HG03196 (cell line): ENCODE measurements at regions not wholly inside any gene's neighbourhood (a gene's known extent, or its start where the extent isn't known, plus 50 kb on each side); places are given as distances from the start of the nearest gene placed in this dataset.

ENCODE experiments used
- ATAC-seq: cut with Tn5 transposase; IDR thresholded peaks from one replicate; pipeline ENCODE4 v1.9.1; 2021; ENCODE audit not compliant: unreplicated experiment

- peak; percentile 75 for ATAC-seq
These were observed 558.2 kb upstream of the DIPK2B start for GRCh38 chrX:45758738-45759397.

DNA sequence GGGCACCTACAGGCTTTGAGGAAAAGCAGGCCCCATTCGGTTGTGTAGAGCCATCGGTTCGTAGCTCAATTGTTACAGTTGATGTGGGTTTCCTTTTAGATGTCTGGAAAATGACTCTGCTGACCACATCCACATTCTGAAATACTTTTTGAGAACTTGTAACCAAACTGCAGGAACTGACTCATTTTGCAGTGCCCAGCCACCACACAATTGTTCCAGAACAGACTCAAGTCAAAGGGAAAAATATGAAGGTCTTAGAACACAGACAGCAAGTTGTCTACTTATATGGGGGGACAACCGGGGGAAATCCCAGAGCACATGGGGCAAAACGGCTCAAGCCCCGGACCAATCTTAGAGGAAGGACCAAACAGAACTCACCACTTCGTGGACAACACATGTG, 557.6 kb upstream of the DIPK2B start:
- peak; percentile 39 for ATAC-seq

- no peak for ATAC-seq
These were observed 556.6 kb upstream of the DIPK2B start for GRCh38 chrX:45757272-45757671.

DNA sequence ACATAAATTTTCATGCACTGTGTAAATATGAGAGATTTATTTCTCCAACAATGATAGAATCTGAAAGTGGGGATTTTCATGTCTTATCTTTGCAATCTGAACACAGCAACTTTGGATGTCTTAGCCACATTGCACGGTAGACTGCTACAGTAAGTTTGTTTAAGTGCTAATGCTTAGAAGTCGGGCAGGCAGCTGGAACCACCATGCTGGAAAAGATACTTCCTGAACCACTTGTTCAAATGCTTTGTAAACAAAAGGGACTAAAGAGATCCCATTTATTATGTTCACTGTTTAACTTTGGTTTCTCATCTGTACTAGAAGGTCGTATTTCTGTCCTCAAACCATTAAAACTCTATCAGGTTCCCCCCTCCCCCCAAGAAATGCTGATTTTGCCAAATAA, 555.9 kb upstream of the DIPK2B start:
- no peak for ATAC-seq

GRCh38 chrX:45755703-45756102, 555.0 kb upstream of the DIPK2B start:
- no peak for ATAC-seq

- no peak for ATAC-seq
These were observed 550.5 kb upstream of the DIPK2B start for GRCh38 chrX:45751156-45751555.

GRCh38 chrX:45750639-45751038, 550.0 kb upstream of the DIPK2B start:
- no peak for ATAC-seq

DNA sequence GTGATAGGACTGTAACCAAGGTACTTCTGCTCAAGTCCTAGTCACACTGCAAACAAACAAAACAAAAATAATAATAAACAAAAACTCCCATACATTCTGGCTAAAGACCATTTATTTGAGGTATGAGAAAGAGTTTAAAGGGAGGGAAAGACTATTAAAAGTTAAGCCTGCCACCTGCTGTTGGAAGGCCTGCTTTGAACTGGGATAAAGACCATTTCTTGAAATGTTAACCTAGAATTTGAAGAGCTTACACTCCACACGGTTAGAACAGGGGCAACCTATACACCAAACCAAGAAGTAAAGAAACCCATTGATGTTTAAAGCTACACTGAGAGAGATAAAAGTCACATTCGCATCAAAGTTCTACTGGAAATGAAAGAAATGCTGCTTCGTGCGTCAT, 548.7 kb upstream of the DIPK2B start:
- no peak for ATAC-seq

DNA sequence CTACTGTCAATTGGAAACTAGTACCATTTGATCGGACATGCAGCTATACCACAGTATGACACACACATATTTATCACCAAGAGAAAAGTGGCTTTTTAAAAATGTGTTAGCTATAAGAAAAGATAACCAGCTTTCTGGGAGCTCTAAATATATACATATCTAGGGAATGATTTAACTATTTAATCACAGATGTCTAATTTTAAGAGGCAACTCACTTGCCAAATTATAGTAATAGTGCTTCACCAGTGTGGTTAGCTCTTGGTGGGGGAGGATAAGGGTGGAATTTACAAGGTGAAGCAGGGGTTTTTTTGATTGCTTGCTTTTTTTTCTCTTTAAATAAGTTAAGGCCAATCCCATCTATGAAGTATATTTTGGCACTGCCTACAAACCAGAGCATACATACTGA, 547.7 kb upstream of the DIPK2B start:
- ATAC-seq, result no peak

GRCh38 chrX:45747905-45748304, 547.2 kb upstream of the DIPK2B start:
- ATAC-seq, result no peak

DNA sequence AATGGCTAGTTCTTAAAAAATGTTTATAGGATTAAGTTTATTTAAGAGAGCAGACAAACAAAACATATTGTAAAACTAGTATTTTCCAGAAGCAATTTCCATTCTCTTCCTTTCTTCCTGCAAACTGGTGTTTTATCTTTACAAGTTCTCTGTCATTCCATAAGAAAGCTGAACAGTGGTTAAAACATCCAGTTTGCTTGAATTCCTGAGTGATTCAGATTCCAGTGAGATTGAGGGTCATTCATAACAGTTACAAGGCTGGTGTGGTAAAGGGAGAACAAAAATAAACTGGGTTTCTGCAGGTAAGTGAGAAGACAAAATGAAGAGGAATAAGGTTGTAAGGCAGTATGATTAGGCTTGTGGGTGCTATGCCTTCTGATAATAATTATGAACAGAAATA, 544.8 kb upstream of the DIPK2B start:
- ATAC-seq, result no peak

- no peak for ATAC-seq
These were observed 543.4 kb upstream of the DIPK2B start for GRCh38 chrX:45743906-45744625.

DNA sequence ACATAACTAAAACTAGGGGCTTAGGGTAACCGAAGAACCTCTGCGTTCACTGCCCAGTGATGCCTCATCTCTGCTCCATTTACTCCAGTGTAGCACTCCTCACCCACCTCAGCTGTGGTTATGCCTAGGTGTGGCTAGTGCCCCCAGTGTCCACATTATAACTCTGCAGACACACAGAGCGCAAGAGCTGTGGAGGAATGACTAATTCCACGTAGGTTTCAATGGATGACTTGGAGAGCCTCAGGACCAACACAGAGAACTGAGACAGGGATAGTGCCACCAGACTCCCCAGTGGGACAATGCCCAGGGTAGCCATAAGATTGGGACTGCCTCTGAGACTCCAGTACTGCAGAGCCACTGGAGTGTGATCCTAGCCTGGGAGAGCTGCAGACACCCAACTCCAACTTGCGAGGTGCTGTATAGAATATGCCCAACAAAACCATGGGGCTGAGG, 542.4 kb upstream of the DIPK2B start:
- ATAC-seq, result no peak

DNA sequence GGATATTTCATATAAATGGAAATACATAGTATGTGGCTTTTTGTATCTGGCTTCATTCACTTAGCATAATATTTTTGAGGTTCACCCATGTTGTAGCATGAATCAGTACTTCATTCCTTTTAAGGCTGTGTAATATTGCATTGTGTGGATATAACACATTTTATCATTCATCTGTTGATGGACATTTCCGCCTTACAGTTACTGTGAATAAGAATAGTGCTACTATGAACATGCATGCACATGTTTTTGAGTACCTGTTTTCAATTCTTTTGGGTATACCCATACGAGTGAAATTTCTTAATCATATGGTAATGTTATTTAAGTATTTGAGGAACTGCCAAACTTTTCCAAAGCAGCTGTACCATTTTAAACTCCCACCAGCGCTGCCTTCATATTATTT, 539.6 kb upstream of the DIPK2B start:
- ATAC-seq, result no peak

DNA sequence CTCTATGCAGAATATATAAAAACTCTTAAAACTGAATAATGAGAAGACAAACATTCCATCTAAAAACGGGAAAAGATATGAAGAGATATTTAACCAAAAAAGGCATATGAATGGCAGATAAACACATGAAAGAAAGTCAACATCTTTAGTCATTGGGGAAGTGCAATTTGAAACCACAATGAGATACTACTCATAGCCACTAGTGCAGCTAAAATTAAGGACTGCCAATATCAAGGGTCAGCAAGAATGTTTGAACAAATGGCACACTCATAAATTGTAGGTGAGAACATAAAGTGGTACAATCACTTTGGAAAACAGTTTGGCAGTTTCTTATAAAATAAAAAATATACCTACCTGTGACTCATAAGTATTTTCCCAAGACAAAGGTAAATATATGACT, 534.9 kb upstream of the DIPK2B start:
- ATAC-seq, result no peak

DNA sequence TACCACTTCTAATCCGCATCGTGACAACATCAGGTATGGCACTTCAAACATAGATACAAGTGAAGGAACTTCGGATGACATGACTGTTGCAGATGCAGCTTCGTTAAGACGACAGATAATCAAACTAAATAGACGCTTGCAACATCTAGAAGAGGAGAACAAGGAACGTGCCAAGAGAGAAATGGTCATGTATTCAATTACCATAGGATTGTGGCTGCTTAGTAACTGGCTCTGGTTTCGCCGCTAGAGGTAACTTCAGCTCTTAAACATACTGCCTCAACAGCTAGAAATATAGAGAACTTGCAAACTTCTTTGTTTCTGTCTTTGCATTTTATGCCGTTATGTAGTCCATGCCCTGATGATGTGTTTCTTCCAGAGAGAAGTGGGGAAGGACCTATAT, 530.8 kb upstream of the DIPK2B start:
- no peak for ATAC-seq

GRCh38 chrX:45727761-45728160, 527.1 kb upstream of the DIPK2B start:
- no peak for ATAC-seq

DNA sequence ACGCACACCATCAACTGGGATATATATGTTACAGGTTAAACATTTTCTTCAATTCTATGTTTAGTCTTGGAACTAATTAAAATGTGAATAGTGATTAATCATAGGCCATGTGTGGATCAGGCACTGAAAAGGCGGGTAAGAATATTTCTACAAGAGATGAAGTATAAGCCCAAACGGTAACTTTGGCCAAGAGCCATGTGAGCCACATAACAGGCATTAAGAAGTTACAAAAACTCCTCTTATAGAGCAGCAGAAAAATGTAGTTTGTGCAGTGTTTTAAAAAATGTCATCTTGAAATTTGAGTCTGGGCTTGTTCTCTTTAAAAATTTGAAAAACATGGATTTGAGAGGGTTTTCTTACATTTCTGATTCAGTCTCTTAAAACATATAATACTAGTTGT, 521.8 kb upstream of the DIPK2B start:
- ATAC-seq, result no peak

DNA sequence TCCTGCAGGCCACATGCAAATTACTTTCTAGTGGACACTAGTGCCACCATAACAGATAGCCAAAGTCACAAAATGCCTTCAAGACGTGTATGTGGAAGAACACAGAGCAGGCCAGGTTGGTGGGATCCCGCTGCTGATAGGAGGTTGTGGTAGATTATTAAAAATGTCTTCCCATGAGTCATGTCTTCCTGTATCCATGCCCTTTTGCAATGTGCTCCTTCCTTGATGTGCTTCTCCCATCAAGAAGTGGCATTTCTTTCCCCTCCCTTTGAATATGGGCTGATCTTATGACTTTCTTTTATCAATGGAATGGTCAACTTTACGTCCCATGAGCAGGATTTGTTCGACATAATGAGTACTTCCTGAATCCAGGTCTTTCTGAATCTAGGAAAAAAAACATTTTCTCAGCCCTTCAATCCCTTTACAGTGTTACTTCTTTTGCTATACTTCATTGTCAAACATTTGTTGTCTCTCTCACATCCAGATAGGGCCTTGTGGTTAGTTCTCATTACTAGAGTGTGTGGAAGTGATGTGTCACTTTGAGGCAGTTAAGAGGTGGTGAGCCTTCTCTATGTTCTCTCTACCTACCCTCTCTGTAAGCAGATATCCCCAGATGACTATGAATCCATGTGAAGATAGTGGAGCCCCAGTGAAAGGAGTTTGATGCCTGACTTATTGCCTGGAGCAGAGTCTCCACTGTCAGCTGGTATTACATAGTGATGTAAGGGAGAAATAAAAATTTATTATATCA, 519.2 kb upstream of the DIPK2B start:
- no peak for ATAC-seq

- no peak for ATAC-seq
These were observed 518.0 kb upstream of the DIPK2B start for GRCh38 chrX:45718676-45719075.

DNA sequence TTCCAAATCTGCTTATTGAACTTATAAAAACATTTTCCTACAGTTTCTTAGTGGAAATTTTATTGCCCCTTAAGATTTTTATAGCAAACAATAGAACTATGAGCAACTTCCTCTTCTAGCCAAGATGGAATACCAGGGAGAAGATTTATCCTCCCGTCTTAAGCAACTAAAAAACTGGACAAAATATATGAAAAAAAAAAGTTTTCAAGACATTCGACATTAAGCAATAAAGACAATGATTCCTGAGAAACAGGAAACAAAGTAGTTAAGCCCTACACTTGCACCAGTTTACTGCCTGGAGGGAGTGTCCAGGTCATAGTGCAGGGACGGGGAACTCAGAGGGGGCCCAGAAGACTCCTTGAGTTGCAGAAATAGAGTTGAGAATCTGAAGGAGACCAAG, 516.1 kb upstream of the DIPK2B start:
- no peak for ATAC-seq

DNA sequence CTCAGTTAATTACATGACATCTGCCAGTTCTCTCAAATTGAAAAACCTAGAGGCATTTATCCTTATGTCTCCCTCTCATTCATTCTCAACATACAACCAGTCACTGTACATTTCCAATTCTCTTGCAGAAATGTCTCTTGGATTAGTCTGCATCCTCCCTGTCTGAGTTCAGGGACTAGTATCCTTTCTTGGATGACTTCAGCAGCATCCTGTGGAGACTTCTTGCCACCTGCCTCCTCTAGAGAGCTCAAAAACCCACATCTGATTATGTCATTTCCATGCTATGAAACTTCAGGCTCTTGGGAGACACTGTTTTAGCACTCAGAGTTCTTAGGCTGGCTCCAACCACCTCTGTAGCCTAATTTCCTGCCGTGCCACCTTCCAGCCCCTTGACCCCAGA, 515.1 kb upstream of the DIPK2B start:
- ATAC-seq, result no peak
